Rectal smooth muscle tissue (tissue), 1 donor: ENCODE measurements at regions not wholly inside any gene's neighbourhood (a gene's known extent, or its start where the extent isn't known, plus 50 kb on each side); places are given as distances from the start of the nearest gene placed in this dataset.

Source experiments
- H3K27ac ChIP-seq: one replicate; pipeline ENCODE4 v1.7.0; 2013; ENCODE audit warnings: low read depth, low read length, inconsistent platforms
- H3K27me3 ChIP-seq: one replicate; pipeline ENCODE4 v1.7.0; 2013; ENCODE audit warnings: low read length; ENCODE audit not compliant: control insufficient read depth, insufficient read depth
- H3K36me3 ChIP-seq: one replicate; pipeline ENCODE4 v1.7.0; 2013; ENCODE audit warnings: low read length; ENCODE audit not compliant: control insufficient read depth, insufficient read depth
- H3K4me1 ChIP-seq: one replicate; pipeline ENCODE4 v1.7.0; 2013; ENCODE audit warnings: low read length; ENCODE audit not compliant: control insufficient read depth, insufficient read depth
- H3K4me3 ChIP-seq: one replicate; pipeline ENCODE4 v1.7.0; 2013; ENCODE audit warnings: low read length
- H3K9ac ChIP-seq: one replicate; pipeline ENCODE4 v1.7.0; 2013; ENCODE audit warnings: low read length

DNA sequence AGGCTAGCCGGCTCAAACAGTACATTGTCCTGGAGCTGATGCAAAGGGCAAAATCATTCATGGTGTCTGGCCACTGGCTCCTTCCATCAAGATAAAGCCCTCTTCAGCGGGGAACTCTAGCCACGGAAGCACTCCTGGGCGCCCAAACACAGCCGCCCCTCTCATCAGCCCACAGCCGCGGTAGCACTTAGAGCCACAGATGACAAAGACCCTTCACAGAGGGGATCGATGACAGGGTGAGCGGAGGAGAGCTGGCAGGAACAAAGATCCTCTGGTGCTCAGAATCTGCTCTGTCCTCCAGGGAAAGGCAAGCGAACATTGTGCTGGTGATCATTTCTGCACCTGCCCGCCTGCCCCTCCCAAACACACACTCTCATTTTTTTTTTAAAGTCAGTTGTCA is 222.2 kb upstream of the NRP1 start:
- no peaks in the 10 kb centered on the region for H3K4me1 ChIP-seq
- H3K9ac ChIP-seq: no peak overlapping the region
- H3K27ac ChIP-seq: no peak overlapping the region
- no peaks in the 10 kb centered on the region for H3K36me3 ChIP-seq
- no peak overlapping the region for H3K4me3 ChIP-seq
- H3K27me3 ChIP-seq: no peaks in the 10 kb centered on the region

GRCh38 chr10:33556103-33556502 is 221.6 kb upstream of the NRP1 start:
- Histone ChIP-seq H3K4me1 (no peaks in the 10 kb centered on the region), H3K9ac (no peak overlapping the region), H3K27ac (no peak overlapping the region), H3K36me3 (no peaks in the 10 kb centered on the region), H3K4me3 (no peak overlapping the region), H3K27me3 (no peaks in the 10 kb centered on the region)

- no peaks in the 10 kb centered on the region for H3K27me3 ChIP-seq
- H3K27ac ChIP-seq: no peak overlapping the region
- no peaks in the 10 kb centered on the region for H3K4me1 ChIP-seq
- H3K36me3 ChIP-seq: no peaks in the 10 kb centered on the region
- H3K4me3 ChIP-seq: no peak overlapping the region
- H3K9ac ChIP-seq: no peak overlapping the region
These were observed 219.5 kb upstream of the NRP1 start for GRCh38 chr10:33553748-33554571.

DNA sequence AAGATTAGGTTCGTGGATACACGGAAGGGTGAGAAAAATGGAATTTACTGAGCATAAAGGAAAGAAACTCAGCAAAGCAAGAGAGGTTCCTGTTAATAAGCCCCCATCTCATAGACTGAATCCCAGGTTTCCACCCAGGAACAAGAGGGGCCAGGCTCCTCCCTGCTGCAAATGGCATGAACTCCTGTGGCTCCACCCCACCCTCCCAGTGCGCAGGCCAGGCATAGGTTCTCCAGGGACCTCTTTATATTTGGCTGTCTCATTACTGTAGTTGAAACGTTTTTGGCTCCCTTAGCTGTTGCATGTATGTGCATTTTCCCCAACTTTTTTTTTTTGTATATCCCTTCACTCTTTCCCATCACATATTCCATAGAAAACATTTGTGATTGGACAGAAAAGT is 217.8 kb upstream of the NRP1 start:
- Histone ChIP-seq H3K4me3 (no peak overlapping the region), H3K27me3 (no peaks in the 10 kb centered on the region)

GRCh38 chr10:33550811-33551210 is 216.3 kb upstream of the NRP1 start:
- Histone ChIP-seq H3K36me3 (no peaks in the 10 kb centered on the region), H3K27me3 (no peaks in the 10 kb centered on the region), H3K4me3 (no peak overlapping the region), H3K4me1 (no peaks in the 10 kb centered on the region), H3K9ac (no peak overlapping the region), H3K27ac (no peak overlapping the region)

More for the DNA sequence above, 217.8 kb upstream of the NRP1 start:
- H3K4me1 ChIP-seq: no peaks in the 10 kb centered on the region
- no peak overlapping the region for H3K9ac ChIP-seq
- H3K27ac ChIP-seq: no peak overlapping the region
- H3K36me3 ChIP-seq: no peaks in the 10 kb centered on the region

DNA sequence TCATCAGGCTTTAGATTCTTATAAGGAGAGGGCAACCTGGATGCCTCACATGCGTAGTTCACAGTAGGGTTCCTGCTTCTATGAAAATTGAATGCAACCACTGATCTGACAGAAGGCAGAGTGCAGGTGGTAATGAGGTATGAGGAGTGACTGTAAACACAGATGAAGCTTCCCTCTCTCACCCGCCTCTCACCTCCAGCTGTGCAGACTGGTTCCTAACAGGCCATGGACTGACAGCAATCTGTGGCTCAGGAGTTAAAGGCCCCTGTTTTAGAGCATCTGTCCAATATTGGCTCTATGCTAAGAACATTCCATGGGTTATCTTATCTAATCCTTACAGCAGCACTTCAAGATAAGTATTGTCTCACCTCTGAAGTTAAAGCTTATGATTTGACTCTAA is 213.5 kb upstream of the NRP1 start:
- Histone ChIP-seq H3K27me3 (no peaks in the 10 kb centered on the region), H3K36me3 (no peaks in the 10 kb centered on the region), H3K4me3 (no peak overlapping the region), H3K9ac (no peak overlapping the region), H3K4me1 (no peaks in the 10 kb centered on the region), H3K27ac (no peak overlapping the region)

GRCh38 chr10:33546031-33546430 is 211.6 kb upstream of the NRP1 start:
- Histone ChIP-seq H3K9ac (no peak overlapping the region), H3K27ac (no peak overlapping the region), H3K36me3 (no peaks in the 10 kb centered on the region), H3K27me3 (no peaks in the 10 kb centered on the region), H3K4me1 (no peaks in the 10 kb centered on the region), H3K4me3 (no peak overlapping the region)

DNA sequence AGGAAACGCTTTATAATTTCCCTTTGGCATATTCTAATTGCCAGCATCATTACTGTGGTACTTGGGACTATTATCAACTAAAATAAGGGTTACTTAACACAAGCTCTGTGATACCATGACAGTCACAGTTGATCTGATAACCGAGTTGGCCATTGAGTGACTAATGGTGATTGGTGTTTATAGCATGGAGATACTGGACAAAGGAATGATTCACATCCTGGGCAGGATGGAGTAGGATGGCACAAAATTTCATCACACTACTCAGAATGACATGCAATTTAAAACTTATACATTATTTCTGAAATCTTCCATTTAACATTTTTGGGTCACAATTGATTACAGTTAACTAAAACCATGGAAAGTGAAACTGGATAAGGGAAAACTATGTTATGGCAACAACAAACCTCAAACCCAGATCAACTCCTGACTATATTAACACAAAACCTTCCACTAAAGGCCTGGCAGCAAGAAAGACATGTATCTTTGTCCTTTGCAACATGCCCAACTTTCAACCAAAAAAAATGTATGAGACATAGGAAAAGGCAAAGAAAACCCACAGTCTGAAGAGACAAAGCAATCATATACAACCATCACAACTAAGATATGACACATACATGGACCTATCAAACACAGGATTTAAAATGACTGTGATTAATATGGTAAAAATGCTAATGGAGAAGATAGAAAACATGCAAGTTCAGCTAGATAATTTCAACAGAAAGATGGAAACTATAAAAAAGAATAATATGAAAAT is 208.5 kb upstream of the NRP1 start:
- Histone ChIP-seq H3K4me3 (no peak overlapping the region), H3K9ac (no peak overlapping the region), H3K4me1 (no peaks in the 10 kb centered on the region), H3K27ac (no peak overlapping the region), H3K36me3 (no peaks in the 10 kb centered on the region), H3K27me3 (no peaks in the 10 kb centered on the region)

DNA sequence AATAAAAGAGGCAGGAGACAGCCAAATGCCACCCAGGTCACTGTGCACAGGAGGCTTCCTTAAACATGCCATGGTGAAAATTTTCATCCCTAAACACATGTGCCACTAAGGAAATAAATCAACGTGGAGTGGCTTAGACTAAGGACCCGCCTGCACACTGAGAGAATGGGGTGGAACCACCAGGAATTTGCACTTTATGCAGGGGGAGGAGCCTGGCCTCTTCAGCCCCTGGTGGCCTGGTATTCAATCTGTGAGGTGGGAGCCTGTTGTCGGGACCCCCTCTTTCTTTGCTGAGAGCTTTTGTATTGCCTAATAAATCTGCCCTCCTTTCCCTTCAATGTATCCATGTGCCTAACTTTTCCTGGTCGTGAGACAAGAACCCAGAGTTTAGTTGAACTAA is 204.6 kb upstream of the NRP1 start:
- H3K4me3 ChIP-seq: no peak overlapping the region
- H3K36me3 ChIP-seq: no peaks in the 10 kb centered on the region
- no peak overlapping the region for H3K27ac ChIP-seq
- H3K4me1 ChIP-seq: no peaks in the 10 kb centered on the region
- no peaks in the 10 kb centered on the region for H3K27me3 ChIP-seq
- H3K9ac ChIP-seq: no peak overlapping the region

- Histone ChIP-seq H3K27me3 (no peaks in the 10 kb centered on the region), H3K9ac (no peak overlapping the region), H3K4me3 (no peak overlapping the region)
These were observed 202.6 kb upstream of the NRP1 start for GRCh38 chr10:33537066-33537465.

GRCh38 chr10:33536508-33536907 is 202.0 kb upstream of the NRP1 start:
- Histone ChIP-seq H3K36me3 (no peaks in the 10 kb centered on the region), H3K4me1 (no peaks in the 10 kb centered on the region), H3K9ac (no peak overlapping the region), H3K4me3 (no peak overlapping the region), H3K27ac (no peak overlapping the region), H3K27me3 (no peaks in the 10 kb centered on the region)

More at GRCh38 chr10:33537066-33537465, 202.6 kb upstream of the NRP1 start:
- H3K36me3 ChIP-seq: no peaks in the 10 kb centered on the region
- H3K4me1 ChIP-seq: no peaks in the 10 kb centered on the region
- H3K27ac ChIP-seq: no peak overlapping the region

DNA sequence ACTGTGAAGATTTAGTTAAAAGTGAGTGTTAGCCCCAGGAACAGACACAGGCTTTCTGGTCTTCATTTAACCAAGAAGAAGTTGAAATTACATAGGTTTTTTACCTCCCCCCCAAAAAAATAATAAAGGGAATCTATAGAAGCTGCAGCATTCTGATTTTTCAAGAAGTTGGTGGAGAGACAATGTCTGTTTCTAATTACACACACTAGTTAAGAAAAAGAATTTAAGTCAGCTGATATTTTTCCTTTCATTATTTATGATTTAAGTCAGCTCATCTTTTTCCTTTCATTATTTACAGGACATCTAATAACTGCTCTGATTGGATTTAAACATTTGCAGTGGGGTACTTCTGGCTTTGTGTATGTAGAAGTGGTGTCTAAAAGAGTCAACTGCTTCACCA is 201.4 kb upstream of the NRP1 start:
- H3K4me1 ChIP-seq: no peaks in the 10 kb centered on the region
- no peak overlapping the region for H3K9ac ChIP-seq
- no peak overlapping the region for H3K4me3 ChIP-seq
- H3K36me3 ChIP-seq: no peaks in the 10 kb centered on the region
- H3K27me3 ChIP-seq: no peaks in the 10 kb centered on the region
- H3K27ac ChIP-seq: no peak overlapping the region

- Histone ChIP-seq H3K27me3 (no peaks in the 10 kb centered on the region), H3K4me1 (no peaks in the 10 kb centered on the region), H3K27ac (no peak overlapping the region), H3K36me3 (no peaks in the 10 kb centered on the region), H3K4me3 (no peak overlapping the region), H3K9ac (no peak overlapping the region)
These were observed 199.9 kb upstream of the NRP1 start for GRCh38 chr10:33534416-33534815.
